HepG2 (cell line): ENCODE measurements at regions not wholly inside any gene's neighbourhood (a gene's known extent, or its start where the extent isn't known, plus 50 kb on each side); places are given as distances from the start of the nearest gene placed in this dataset.

Experiments
- ASH2L ChIP-seq: fragments of 300-600, 200-600 bp; sonication (generic); IDR thresholded peaks from 2 replicates; pipeline ENCODE4 v1.7.0; 2017; ENCODE audit warnings: low read depth, mild to moderate bottlenecking, moderate library complexity, mixed read lengths, low read length; ENCODE audit not compliant: insufficient read length
- CTCF ChIP-seq: sonication (generic); formaldehyde crosslinking; IDR thresholded peaks from 2 replicates; pipeline ENCODE4 v1.5.0; 2020; ENCODE audit warnings: mild to moderate bottlenecking, missing genetic modification reagents, moderate library complexity
- FOXM1 ChIP-seq: sonication (generic); formaldehyde crosslinking; IDR thresholded peaks from 2 replicates; pipeline ENCODE4 v1.5.0; 2020; ENCODE audit warnings: missing genetic modification reagents
- GABPB1 ChIP-seq: IDR thresholded peaks from 2 replicates; pipeline ENCODE4 v1.6.1; 2016; ENCODE audit warnings: mild to moderate bottlenecking, missing genetic modification reagents, moderate library complexity, missing compliant biosample characterization
- HIVEP1 ChIP-seq: sonication (generic); formaldehyde crosslinking; IDR thresholded peaks from 2 replicates; pipeline ENCODE4 v1.4.0; 2020; ENCODE audit warnings: mild to moderate bottlenecking, missing genetic modification reagents
- HNRNPLL ChIP-seq: fragments of 200-400 bp; formaldehyde crosslinking; IDR thresholded peaks from 2 replicates; pipeline ENCODE4 v1.6.1; 2017; ENCODE audit warnings: mild to moderate bottlenecking, low read depth, low read length; ENCODE audit not compliant: poor library complexity, severe bottlenecking
- NFYC ChIP-seq: IDR thresholded peaks from 2 replicates; pipeline ENCODE4 v1.6.1; 2016; ENCODE audit warnings: missing genetic modification reagents, missing compliant biosample characterization
- POLR2AphosphoS5 ChIP-seq: IDR thresholded peaks from 2 replicates; pipeline ENCODE4 v1.6.1; 2012; ENCODE audit warnings: low read depth, low read length
- RAD21 ChIP-seq: fragments of 450-650 bp; formaldehyde crosslinking; IDR thresholded peaks from 2 replicates; pipeline ENCODE4 v1.5.0; 2020; ENCODE audit warnings: mild to moderate bottlenecking
- USF2 ChIP-seq, 2 experiments: sonication (generic) in 1 of 2; formaldehyde crosslinking in 1 of 2; IDR thresholded peaks; 2 replicates each; pipeline versions ENCODE4 v1.5.1 to v1.6.1; 2011 to 2020; ENCODE audit warnings: borderline replicate concordance in 1 of 2, low read depth in 1 of 2, low read length in 1 of 2, mild to moderate bottlenecking in 1 of 2, missing genetic modification reagents in 1 of 2, moderate library complexity in 1 of 2
- ZKSCAN1 ChIP-seq: fragments of 150-350 bp; IDR thresholded peaks from 2 replicates; pipeline ENCODE4 v1.6.1; 2014; ENCODE audit warnings: low read length
- ZNF331 ChIP-seq: sonication (generic); formaldehyde crosslinking; IDR thresholded peaks from 2 replicates; pipeline ENCODE4 v1.4.0; 2020; ENCODE audit warnings: missing genetic modification reagents
- ZNF580 ChIP-seq: IDR thresholded peaks from 2 replicates; pipeline ENCODE4 v1.6.1; 2016; ENCODE audit warnings: low read depth, borderline replicate concordance
- ZNF703 ChIP-seq: sonication (generic); formaldehyde crosslinking; IDR thresholded peaks from 2 replicates; pipeline ENCODE4 v1.5.1; 2020; ENCODE audit warnings: missing genetic modification reagents, mild to moderate bottlenecking, moderate library complexity, borderline replicate concordance

- no peak for TF ChIP-seq HNRNPLL
- no peak for TF ChIP-seq ZNF703 (CRISPR knock-in tag)
- TF ChIP-seq CTCF (CRISPR knock-in tag), result no peak
- no peak for TF ChIP-seq RAD21 (CRISPR knock-in tag)
- no peak for TF ChIP-seq USF2 (IDR thresholded peaks at IDR 0.05; ENCODE audit: low read depth, low read length)
- no peak for TF ChIP-seq USF2 (CRISPR knock-in tag; IDR thresholded peaks at IDR 0.05; ENCODE audit: borderline replicate concordance)
- no peak for TF ChIP-seq ZNF580 (CRISPR knock-in tag)
- TF ChIP-seq POLR2AphosphoS5, result no peak
- TF ChIP-seq NFYC (CRISPR knock-in tag), result no peak
- TF ChIP-seq ASH2L, result no peak
- no peak for TF ChIP-seq GABPB1 (CRISPR knock-in tag)
- no peak for TF ChIP-seq FOXM1 (CRISPR knock-in tag)
- TF ChIP-seq HIVEP1, result no peak
- no peak for TF ChIP-seq ZNF331 (CRISPR knock-in tag)
- no peak for TF ChIP-seq ZKSCAN1
These were observed 201.8 kb downstream of the DHX35 start for GRCh38 chr20:39163993-39164392.
